ACHN (cell line): ENCODE measurements at regions not wholly inside any gene's neighbourhood (a gene's known extent, or its start where the extent isn't known, plus 50 kb on each side); places are given as distances from the start of the nearest gene placed in this dataset.
"Not testable (repeated sequence)": the region's sequence is repeated elsewhere in the genome, so short reads cannot be mapped to it uniquely, and the experiment has no call there.

ENCODE experiments used
- DNase-seq: peaks from one replicate; pipeline ENCODE4 v3.0.0-alpha.2; 2015
- in situ Hi-C: cut with HindIII; loops from 2 replicates; pipeline ENCODE4 v1.10.0; 2017; ENCODE audit warnings: low sequenced_read_pairs, low pct_ligation_motif_present, low pct_unique_long_range_greater_than_20kb

DNA sequence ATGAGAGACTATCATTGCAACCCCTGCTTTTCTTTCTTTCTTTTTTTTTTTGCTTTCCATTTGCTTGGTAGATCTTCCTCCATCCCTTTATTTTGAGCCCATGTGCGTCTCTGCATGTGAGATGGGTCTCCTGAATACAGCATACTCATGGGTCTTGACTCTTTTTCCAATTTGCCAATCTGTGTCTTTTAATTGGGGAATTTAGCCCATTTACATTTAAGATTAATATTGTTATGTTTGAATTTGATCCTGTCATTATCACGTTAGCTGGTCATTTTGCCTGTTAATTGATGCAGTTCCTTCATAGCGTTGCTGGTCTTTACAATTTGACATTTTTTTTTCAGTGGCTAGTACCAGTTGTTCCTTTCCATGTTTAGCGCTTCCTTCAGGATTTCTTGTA lies 211.5 kb upstream of the SLC38A2 start:
- DNase-seq, in situ Hi-C loops: not testable (repeated sequence)

GRCh38 chr12:46581990-46582389 lies 209.4 kb upstream of the SLC38A2 start:
- in situ Hi-C loops, DNase-seq: not testable (repeated sequence)

DNA sequence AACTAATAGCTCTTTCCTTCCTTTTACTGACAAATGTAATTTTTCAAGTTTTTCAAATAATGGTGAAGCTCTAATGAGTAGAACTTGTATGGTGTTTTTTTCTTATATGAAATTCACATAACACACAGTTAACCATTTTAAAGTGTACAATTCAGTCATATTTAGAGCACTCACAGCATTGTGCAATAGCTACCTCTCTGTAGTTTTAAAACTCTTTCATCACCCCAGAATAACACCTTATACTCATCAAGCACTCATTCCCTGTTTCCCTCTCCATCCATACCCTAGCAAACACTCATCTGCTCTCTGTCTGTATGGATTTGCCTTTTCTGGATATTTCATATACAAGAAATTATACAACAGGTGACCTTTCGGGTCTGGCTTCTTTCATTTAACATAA lies 207.9 kb upstream of the SLC38A2 start:
- no peak for DNase-seq
- in situ Hi-C loops: no loop called here

- DNase-seq: no peak
- in situ Hi-C loops: no loop called here
Measured at GRCh38 chr12:46579474-46579873, 206.9 kb upstream of the SLC38A2 start.

- in situ Hi-C loops: no loop called here
Measured at GRCh38 chr12:46578190-46578982, 205.8 kb upstream of the SLC38A2 start.

GRCh38 chr12:46577063-46577776 lies 204.6 kb upstream of the SLC38A2 start:
- in situ Hi-C loops: no loop called here
- DNase-seq: no peak

More at GRCh38 chr12:46578190-46578982, 205.8 kb upstream of the SLC38A2 start:
- DNase-seq: no peak

DNA sequence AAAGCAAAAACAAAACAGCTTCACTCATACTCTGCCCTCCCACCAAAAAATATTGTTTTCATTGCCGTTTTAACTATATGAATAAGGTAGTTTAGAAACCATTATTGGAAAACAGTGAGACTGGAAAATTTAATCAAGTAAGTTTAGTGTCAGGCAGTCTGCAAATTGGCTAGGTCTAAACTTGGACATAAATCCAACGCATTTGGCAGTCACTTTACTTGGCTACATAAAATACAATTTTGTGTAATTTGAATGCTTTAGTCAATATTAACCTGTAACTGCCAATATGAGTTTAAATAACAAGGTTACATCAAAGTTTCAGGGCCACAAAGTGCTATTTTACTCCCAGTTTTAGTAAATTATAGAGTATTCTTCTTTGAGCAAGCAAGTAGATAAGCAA lies 202.3 kb upstream of the SLC38A2 start:
- in situ Hi-C loops: no loop called here
- DNase-seq: no peak

GRCh38 chr12:46573347-46573658 lies 200.7 kb upstream of the SLC38A2 start:
- in situ Hi-C loops: no loop called here
- DNase-seq: no peak

DNA sequence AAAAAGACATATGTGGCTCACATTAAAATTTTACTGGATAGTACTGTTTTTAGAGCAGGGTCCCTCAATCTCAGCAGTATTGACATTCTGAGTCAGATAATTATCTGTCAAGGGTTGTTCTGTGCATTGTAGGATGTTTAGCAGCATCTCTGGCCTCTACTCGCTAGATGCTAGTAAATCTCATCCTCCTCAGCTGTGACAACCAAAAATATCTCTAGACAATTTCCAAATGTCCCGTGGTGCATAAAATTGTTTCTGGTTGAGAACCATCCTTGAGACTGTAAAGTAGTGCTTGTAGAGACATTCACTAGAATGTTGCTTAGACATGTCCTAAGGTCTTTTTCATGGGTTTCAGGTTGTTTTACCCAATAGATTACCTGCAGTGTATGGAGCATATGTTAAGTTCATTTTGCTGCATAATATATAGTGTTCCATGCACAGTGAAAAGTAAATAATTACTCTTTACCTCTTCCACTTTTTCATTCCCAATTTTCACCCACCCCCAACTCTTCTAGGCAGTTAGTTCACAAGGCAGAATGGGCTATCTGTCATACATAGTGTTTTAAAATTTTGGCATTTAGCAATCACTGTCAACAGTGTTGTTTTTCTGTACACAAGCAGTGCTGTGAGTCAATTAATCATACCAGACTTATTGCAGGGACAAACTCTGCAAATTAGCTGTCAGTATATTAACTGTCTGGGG lies 200.2 kb upstream of the SLC38A2 start:
- in situ Hi-C loops: no loop called here
- DNase-seq: no peak

DNA sequence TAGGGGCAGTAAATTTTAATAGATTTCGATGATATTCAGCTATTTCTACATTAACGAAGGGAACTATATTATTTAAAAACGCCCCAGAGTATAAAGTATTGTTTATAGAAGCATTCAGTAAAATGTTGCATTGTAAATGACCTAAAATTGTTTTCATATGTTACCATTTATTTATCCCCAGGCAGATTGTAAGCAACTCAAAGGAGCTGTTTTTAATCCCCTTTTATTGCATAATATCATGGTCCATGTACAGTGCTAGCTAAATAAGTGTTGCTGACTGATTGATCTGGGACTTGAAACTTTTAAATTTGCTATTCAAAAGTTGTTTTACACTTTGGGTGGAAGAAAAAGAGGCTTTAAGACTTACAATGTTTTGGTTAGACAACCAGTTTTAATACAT lies 199.0 kb upstream of the SLC38A2 start:
- no peak for DNase-seq
- in situ Hi-C loops: no loop called here

DNA sequence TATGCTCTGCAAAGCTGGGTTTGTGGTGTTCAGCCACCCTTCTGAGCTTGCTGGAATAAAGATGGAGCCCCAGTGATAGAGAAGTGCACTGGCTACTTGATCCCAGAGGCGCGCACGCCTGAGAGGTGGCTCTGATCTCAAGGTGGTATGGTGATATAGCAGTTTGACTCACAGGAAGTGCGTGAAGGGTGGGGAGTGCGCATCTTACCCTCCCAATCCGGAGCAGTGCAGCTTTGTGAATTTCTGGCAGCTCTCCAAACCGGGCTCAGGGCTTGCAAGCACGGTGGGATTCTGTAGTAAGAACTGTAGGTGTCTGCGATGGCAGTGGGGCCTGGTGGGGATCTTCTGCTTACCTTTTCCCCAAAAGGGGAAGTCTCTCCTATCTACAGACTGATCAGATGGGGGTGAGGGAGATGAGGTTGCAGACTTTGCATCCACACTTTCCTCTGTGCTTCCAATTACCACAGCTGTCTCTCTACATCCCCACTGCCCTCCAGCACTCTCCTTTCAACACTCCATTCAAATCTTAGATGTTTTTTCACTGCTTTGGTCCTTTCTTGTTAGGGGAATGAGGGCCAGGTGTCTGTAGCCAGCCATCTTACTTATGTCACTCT lies 197.4 kb upstream of the SLC38A2 start:
- in situ Hi-C loops: no loop called here

DNA sequence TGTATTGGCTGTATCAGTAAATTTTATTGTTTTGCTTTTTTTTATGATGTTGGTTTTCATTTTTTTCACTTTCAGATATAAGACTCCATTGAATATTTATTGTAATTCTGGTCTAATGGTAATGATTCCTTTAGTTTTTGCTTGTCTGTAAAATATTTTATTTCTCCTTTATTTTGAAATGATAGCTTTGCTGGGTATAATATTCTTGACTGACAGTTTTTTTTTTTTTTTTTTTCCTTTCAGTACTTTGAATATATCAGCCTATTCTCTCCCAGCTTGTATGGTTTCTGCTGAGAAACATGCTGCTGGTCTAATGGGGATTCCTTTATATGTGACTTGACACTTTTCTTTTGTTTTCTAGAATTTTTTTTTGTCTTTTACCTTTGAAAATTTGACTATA lies 195.1 kb upstream of the SLC38A2 start:
- DNase-seq: no peak
- in situ Hi-C loops: no loop called here

More for the DNA sequence above, 197.4 kb upstream of the SLC38A2 start:
- no peak for DNase-seq

GRCh38 chr12:46562625-46563225 lies 190.2 kb upstream of the SLC38A2 start:
- DNase-seq: peak; percentile 91
- in situ Hi-C loops: no loop called here

DNA sequence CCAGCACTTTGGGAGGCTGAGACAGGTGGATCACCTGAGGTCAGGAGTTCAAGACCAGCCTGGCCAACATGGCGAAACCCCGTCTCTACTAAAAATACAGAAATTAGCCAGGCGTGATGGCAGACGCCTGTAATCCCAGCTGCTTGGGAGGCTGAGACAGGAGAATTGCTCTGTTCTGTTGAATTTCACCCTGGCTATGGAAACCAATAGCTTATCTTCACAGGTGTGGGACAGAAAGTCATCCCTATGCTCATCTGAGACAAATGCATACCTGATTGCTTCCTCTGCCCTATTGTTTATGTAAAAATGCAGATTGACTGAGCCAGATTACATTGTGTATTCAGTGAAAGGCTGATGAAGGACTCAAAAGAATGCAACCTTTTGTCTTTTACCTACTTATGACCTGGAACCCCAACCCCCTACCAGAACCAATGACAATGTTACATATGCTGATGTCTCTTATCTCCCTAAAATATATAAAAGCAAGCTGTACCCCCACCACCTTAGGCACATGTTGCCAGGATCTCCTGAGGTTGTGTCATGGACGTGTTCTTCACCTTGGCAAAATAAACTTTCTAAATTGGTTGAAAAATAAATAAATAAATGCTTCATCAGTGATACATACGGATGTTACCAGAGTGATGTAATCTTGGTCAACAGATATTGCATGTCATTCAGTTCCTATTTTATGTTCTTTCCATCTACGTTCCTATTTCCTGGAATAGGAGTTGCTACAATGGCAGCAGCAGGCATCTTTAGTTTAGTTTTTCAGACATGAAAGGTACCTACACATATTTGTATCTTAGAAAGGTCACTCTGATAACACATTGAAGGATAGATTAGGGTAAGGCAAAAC lies 189.4 kb upstream of the SLC38A2 start:
- in situ Hi-C loops: not testable (repeated sequence)
- DNase-seq: peak; percentile 27

DNA sequence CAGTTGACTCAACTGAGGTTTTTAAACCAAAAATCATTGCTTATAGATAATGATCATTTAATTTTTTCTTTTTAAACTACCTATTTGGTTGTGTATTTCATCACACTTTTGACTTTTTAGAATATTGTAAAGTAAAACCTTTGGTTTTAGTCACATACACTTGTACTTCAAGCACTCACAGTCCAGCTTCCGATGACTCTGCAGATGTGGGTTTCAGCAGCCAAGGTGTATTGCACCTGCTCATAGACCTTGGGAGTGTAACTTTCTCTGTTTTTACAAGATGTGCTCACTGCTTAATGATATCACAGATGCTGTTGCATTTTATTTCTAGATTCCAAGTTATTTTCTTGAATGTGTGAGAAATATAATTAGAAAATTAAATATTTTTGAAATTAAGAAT lies 188.3 kb upstream of the SLC38A2 start:
- in situ Hi-C loops: no loop called here
- DNase-seq: no peak

GRCh38 chr12:46560089-46560488 lies 187.5 kb upstream of the SLC38A2 start:
- in situ Hi-C loops: no loop called here
- no peak for DNase-seq

DNA sequence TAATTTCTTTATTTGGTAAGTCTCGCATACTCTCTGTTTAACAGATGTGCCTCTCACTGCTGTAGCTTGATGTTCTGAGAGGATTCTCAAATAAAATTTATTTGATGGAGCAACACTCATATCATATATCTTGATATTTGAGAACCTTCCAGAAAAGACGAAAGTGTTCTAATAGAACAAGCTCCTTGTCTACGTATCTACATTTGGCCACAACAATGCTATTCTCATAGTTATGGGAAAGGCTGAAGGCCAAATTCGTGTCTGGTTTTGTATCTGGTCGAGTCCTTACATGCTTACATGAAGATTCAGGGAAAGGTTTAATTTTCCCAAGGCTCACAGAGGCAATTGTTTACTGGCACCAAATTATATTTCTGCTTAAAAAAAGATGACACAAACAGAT lies 186.7 kb upstream of the SLC38A2 start:
- DNase-seq: no peak
- in situ Hi-C loops: no loop called here

DNA sequence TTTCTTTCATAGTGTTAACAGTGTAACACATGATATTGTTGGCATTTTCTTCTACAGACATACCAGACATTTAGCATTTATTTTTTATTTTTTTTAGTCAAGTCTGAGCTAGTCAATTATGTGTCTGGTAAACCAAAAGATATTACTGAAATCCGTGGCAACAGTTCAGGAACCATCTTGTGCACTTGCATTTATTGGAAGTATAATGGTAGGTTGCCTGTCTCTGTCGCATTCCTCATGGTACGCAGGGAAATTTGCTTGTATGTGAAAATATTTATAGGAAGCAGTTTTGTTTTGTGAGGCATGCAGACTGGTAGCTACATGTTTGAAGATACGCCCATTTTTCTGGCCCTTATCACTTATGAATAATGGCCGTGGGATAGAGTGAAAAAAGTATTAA lies 186.1 kb upstream of the SLC38A2 start:
- no peak for DNase-seq
- in situ Hi-C loops: no loop called here
